ENCODE measurements at regions not wholly inside any gene's neighbourhood (a gene's known extent, or its start where the extent isn't known, plus 50 kb on each side); places are given as distances from the start of the nearest gene placed in this dataset.

GRCh38 chr4:138866314-138866713, 149.3 kb upstream of the NOCT start:
- H3K9me3 ChIP-seq (ENCODE audit: control insufficient read depth, insufficient read depth, low read length), result no peaks in the 10 kb centered on the region
- ChIA-PET POLR2A (ENCODE audit: unreplicated experiment) (no interaction called here), CTCF (no interaction called here)
- H2AK5ac ChIP-seq (ENCODE audit: low read depth, low read length), result peak overlapping the region; percentile 17; the same call in 1 of the 2 replicates
- intact Hi-C loops (cut with micrococcal nuclease), result no loop called here
- H3K4me2 ChIP-seq (ENCODE audit: low read depth, low read length), result no peak overlapping the region
- H3K27me3 ChIP-seq (ENCODE audit: control insufficient read depth, insufficient read depth, low read length), result peaks cover 1% of the 10 kb centered on the region; the same call in 1 of the 2 replicates
- no peak overlapping the region for H2BK5ac ChIP-seq (ENCODE audit: low read depth, low read length, poor library complexity, severe bottlenecking)
- no peaks in the 10 kb centered on the region for H3K79me1 ChIP-seq (ENCODE audit: low read depth in 1 of 2, low read length in 2 of 2)
- no peak overlapping the region for H3K18ac ChIP-seq (ENCODE audit: low read depth, low read length)
- H4K5ac ChIP-seq (ENCODE audit: low read depth, low read length), result no peak overlapping the region
- no peak overlapping the region for H4K8ac ChIP-seq (ENCODE audit: low read depth in 2 of 2, low read length in 2 of 2)
- TF ChIP-seq NFE2L2 (IDR thresholded peaks at IDR 0.05; ENCODE audit: low read depth, low read length) (no peak), RAD21 (IDR thresholded peaks at IDR 0.05; ENCODE audit: low read length) (no peak), USF2 (IDR thresholded peaks at IDR 0.05; ENCODE audit: low read depth, low read length) (no peak), MXI1 (IDR thresholded peaks at IDR 0.05; ENCODE audit: borderline replicate concordance, low read depth, low read length) (no peak), CEBPB (IDR thresholded peaks at IDR 0.05; ENCODE audit: low read depth, low read length) (no peak), SMC3 (IDR thresholded peaks at IDR 0.05; ENCODE audit: low read depth, low read length) (no peak), MAZ (IDR thresholded peaks at IDR 0.05; ENCODE audit: borderline replicate concordance, low read depth, low read length) (no peak)
- TF ChIP-seq, protein P1, sequence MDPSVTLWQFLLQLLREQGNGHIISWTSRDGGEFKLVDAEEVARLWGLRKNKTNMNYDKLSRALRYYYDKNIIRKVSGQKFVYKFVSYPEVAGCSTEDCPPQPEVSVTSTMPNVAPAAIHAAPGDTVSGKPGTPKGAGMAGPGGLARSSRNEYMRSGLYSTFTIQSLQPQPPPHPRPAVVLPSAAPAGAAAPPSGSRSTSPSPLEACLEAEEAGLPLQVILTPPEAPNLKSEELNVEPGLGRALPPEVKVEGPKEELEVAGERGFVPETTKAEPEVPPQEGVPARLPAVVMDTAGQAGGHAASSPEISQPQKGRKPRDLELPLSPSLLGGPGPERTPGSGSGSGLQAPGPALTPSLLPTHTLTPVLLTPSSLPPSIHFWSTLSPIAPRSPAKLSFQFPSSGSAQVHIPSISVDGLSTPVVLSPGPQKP (IDR thresholded peaks at IDR 0.05; ENCODE audit: borderline replicate concordance, low read depth, low read length), result no peak
- peak overlapping the region; percentile 22; the same call in 1 of the 2 replicates for H2BK120ac ChIP-seq (ENCODE audit: low read depth, low read length)
- peaks cover 11% of the 10 kb centered on the region for H3K9me1 ChIP-seq (ENCODE audit: insufficient read depth, low read length)
- in situ Hi-C loops (cut with MboI; ENCODE audit: low sequenced_read_pairs), result loop anchor here (25.0 kb wide), 1 partner anchor 654 kb away; no protein-coding TSS in a partner anchor
- dilution Hi-C loops (cut with HindIII; ENCODE audit: low sequenced_read_pairs, unreplicated experiment), result no loop called here
- peak overlapping the region; percentile 8 for H2AFZ ChIP-seq (replicated peaks; ENCODE audit: low read length, poor library complexity)
- no peak for ATAC-seq (ENCODE audit: low read depth)
- H3K4me3 ChIP-seq (ENCODE audit: insufficient read depth, low read depth, low read length), result no peak overlapping the region
- peaks cover 10% of the 10 kb centered on the region for H3K4me1 ChIP-seq (ENCODE audit: control insufficient read depth, insufficient read depth, low read length)
- H2BK20ac ChIP-seq (ENCODE audit: low read depth, low read length), result no peak overlapping the region
- DNase-seq, result no peak
- no TSS peak for BruUV-seq (replicated peaks)
- H3K9ac ChIP-seq (ENCODE audit: low read depth, low read length), result no peak overlapping the region
- H3K27ac ChIP-seq (ENCODE audit: insufficient read depth, low read length), result no peak overlapping the region
- no peak overlapping the region for H3K23ac ChIP-seq (ENCODE audit: low read depth, low read length)
- H3K4ac ChIP-seq (ENCODE audit: low read depth, low read length), result peak overlapping the region; percentile 51; the same call in 1 of the 2 replicates
- H4K20me1 ChIP-seq (ENCODE audit: insufficient read depth, low read length), result no peaks in the 10 kb centered on the region
- no peaks in the 10 kb centered on the region for H3K36me3 ChIP-seq (ENCODE audit: control insufficient read depth, insufficient read depth, low read length)
- H2AK9ac ChIP-seq (replicated peaks; ENCODE audit: low read depth, low read length, poor library complexity), result peak overlapping the region; percentile 10
- no peak overlapping the region for H3K56ac ChIP-seq (ENCODE audit: extremely low read depth, insufficient read depth, low read length)
- no peak overlapping the region for H4K91ac ChIP-seq (ENCODE audit: insufficient read depth, low read depth, low read length)
- H3K14ac ChIP-seq (replicated peaks; ENCODE audit: low read depth, low read length), result no peak overlapping the region
- no CpG with 5 or more reads among the region's 2 CpGs for WGBS, 2 experiments (ENCODE audit: extremely low coverage in 2 of 2, insufficient read length in 1 of 2)
- peak overlapping the region; percentile 12; the same call in 1 of the 3 replicates for H2BK15ac ChIP-seq (ENCODE audit: low read depth, low read length)
